ENCODE measurements at regions not wholly inside any gene's neighbourhood (a gene's known extent, or its start where the extent isn't known, plus 50 kb on each side); places are given as distances from the start of the nearest gene placed in this dataset.

- TF ChIP-seq CTCF (IDR thresholded peaks at IDR 0.05; ENCODE audit: insufficient read depth in 1 of 2, low read depth in 1 of 2, low read length in 1 of 2, severe bottlenecking in 1 of 2, unreplicated experiment in 1 of 2), result no peak
- no peak overlapping the region for H3K4me3 ChIP-seq (ENCODE audit: low read depth, low read length)
- peaks cover 11% of the 10 kb centered on the region for H3K27me3 Mint-ChIP-seq (ENCODE audit: insufficient read depth, unreplicated experiment)
- ChIA-PET CTCF (no interaction called here), POLR2A (no interaction called here)
- no peaks in the 10 kb centered on the region for H3K36me3 ChIP-seq (ENCODE audit: control insufficient read depth, insufficient read depth, low read length)
- no peaks in the 10 kb centered on the region for H3K9me3 Mint-ChIP-seq (ENCODE audit: unreplicated experiment)
- H3K4me1 ChIP-seq, result no peaks in the 10 kb centered on the region
- no peaks in the 10 kb centered on the region for H3K4me1 Mint-ChIP-seq (ENCODE audit: low read depth, unreplicated experiment)
- no peak overlapping the region for H3K4me3 Mint-ChIP-seq (ENCODE audit: unreplicated experiment)
- no peaks in the 10 kb centered on the region for H3K36me3 Mint-ChIP-seq (ENCODE audit: insufficient read depth, unreplicated experiment)
- H3K27ac Mint-ChIP-seq (ENCODE audit: unreplicated experiment), result no peak overlapping the region
- no peaks in the 10 kb centered on the region for H3K27me3 ChIP-seq (replicated peaks; ENCODE audit: control insufficient read depth, insufficient read depth, low read length)
- H3K9me3 ChIP-seq, result no peaks in the 10 kb centered on the region
- DNase-seq, result no peak
- intact Hi-C loops (cut with micrococcal nuclease; ENCODE audit: unreplicated experiment), result no loop called here
- no TSS peak for BruUV-seq (replicated peaks)
Measured at GRCh38 chrX:22360129-22360528, 87.4 kb downstream of the CBLL2 start.

- no peaks in the 10 kb centered on the region for H3K36me3 Mint-ChIP-seq (ENCODE audit: insufficient read depth, unreplicated experiment)
- H3K4me1 ChIP-seq, result no peaks in the 10 kb centered on the region
- TF ChIP-seq CTCF (IDR thresholded peaks at IDR 0.05; ENCODE audit: insufficient read depth in 1 of 2, low read depth in 1 of 2, low read length in 1 of 2, severe bottlenecking in 1 of 2, unreplicated experiment in 1 of 2), result no peak
- H3K27me3 Mint-ChIP-seq (ENCODE audit: insufficient read depth, unreplicated experiment), result peaks cover 15% of the 10 kb centered on the region
- H3K4me3 ChIP-seq (ENCODE audit: low read depth, low read length), result no peak overlapping the region
- no TSS peak for BruUV-seq (replicated peaks)
- H3K4me3 Mint-ChIP-seq (ENCODE audit: unreplicated experiment), result no peak overlapping the region
- H3K36me3 ChIP-seq (ENCODE audit: control insufficient read depth, insufficient read depth, low read length), result no peaks in the 10 kb centered on the region
- no peak overlapping the region for H3K27ac Mint-ChIP-seq (ENCODE audit: unreplicated experiment)
- H3K9me3 ChIP-seq, result no peaks in the 10 kb centered on the region
- no peaks in the 10 kb centered on the region for H3K9me3 Mint-ChIP-seq (ENCODE audit: unreplicated experiment)
- ChIA-PET CTCF (no interaction called here), POLR2A (no interaction called here)
- intact Hi-C loops (cut with micrococcal nuclease; ENCODE audit: unreplicated experiment), result no loop called here
- H3K27me3 ChIP-seq (replicated peaks; ENCODE audit: control insufficient read depth, insufficient read depth, low read length), result no peaks in the 10 kb centered on the region
- H3K4me1 Mint-ChIP-seq (ENCODE audit: low read depth, unreplicated experiment), result no peaks in the 10 kb centered on the region
- DNase-seq, result no peak
Measured at GRCh38 chrX:22365460-22365859, 92.7 kb downstream of the CBLL2 start.

- Mint-ChIP-seq H3K27ac (ENCODE audit: unreplicated experiment) (no peak overlapping the region), H3K27me3 (ENCODE audit: insufficient read depth, unreplicated experiment) (peaks cover 9% of the 10 kb centered on the region), H3K4me3 (ENCODE audit: unreplicated experiment) (no peak overlapping the region), H3K4me1 (ENCODE audit: low read depth, unreplicated experiment) (no peaks in the 10 kb centered on the region), H3K36me3 (ENCODE audit: insufficient read depth, unreplicated experiment) (no peaks in the 10 kb centered on the region), H3K9me3 (ENCODE audit: unreplicated experiment) (no peaks in the 10 kb centered on the region)
- POLR2A ChIA-PET, result no interaction called here
- BruUV-seq (replicated peaks), result no TSS peak
- Histone ChIP-seq H3K27me3 (replicated peaks; ENCODE audit: control insufficient read depth, insufficient read depth, low read length) (no peaks in the 10 kb centered on the region), H3K4me1 (no peaks in the 10 kb centered on the region), H3K4me3 (ENCODE audit: low read depth, low read length) (no peak overlapping the region), H3K36me3 (ENCODE audit: control insufficient read depth, insufficient read depth, low read length) (no peaks in the 10 kb centered on the region), H3K9me3 (no peaks in the 10 kb centered on the region)
- DNase-seq, result no peak
- TF ChIP-seq CTCF (IDR thresholded peaks at IDR 0.05; ENCODE audit: insufficient read depth in 1 of 2, low read depth in 1 of 2, low read length in 1 of 2, severe bottlenecking in 1 of 2, unreplicated experiment in 1 of 2), result no peak
- intact Hi-C loops (cut with micrococcal nuclease; ENCODE audit: unreplicated experiment), result no loop called here
- CTCF ChIA-PET, result no interaction called here
Measured at GRCh38 chrX:22366166-22366702, 93.5 kb downstream of the CBLL2 start.

Measured in Caco-2 (cell line).